CD14-positive monocyte (primary cell): ENCODE measurements at regions not wholly inside any gene's neighbourhood (a gene's known extent, or its start where the extent isn't known, plus 50 kb on each side); places are given as distances from the start of the nearest gene placed in this dataset.

Source experiments
- DNase-seq, 3 donors: peaks; one replicate each; pipeline ENCODE4 v3.0.0-alpha.2; 2011 to 2022
- H2AFZ ChIP-seq: 2 replicates; pipeline ENCODE4 v1.6.0; 2012; ENCODE audit warnings: mild to moderate bottlenecking, low read depth, low read length, inconsistent platforms; ENCODE audit not compliant: insufficient read depth, poor library complexity, severe bottlenecking
- H3K27ac ChIP-seq, 2 donors: 1 replicate in 1 of 2; 2 replicates in 1 of 2; pipeline ENCODE4 v1.5.1; 2012 to 2013; ENCODE audit warnings: low read length in 2 of 2, control low read depth in 1 of 2, inconsistent platforms in 1 of 2, low read depth in 1 of 2, mild to moderate bottlenecking in 1 of 2
- H3K27me3 ChIP-seq, 2 donors: one replicate each; pipeline versions ENCODE4 v1.6.0 to v1.6.1; 2011 to 2013; ENCODE audit warnings: low read length in 2 of 2; ENCODE audit not compliant: control insufficient read depth in 2 of 2, insufficient read depth in 2 of 2
- H3K36me3 ChIP-seq, 2 donors: replicated peaks in 1 of 2; 1 replicate in 1 of 2; 2 replicates in 1 of 2; pipeline versions ENCODE4 v1.5.1 to v1.6.1; 2012 to 2013; ENCODE audit warnings: low read length in 2 of 2, control low read depth in 1 of 2, inconsistent platforms in 1 of 2, mild to moderate bottlenecking in 1 of 2; ENCODE audit not compliant: insufficient read depth in 2 of 2, control insufficient read depth in 1 of 2
- H3K4me1 ChIP-seq, 2 donors: 1 replicate in 1 of 2; 2 replicates in 1 of 2; pipeline versions ENCODE4 v1.5.1 to v1.6.1; 2012 to 2013; ENCODE audit warnings: low read length in 2 of 2, control low read depth in 1 of 2, inconsistent platforms in 1 of 2, mild to moderate bottlenecking in 1 of 2, moderate library complexity in 1 of 2; ENCODE audit not compliant: insufficient read depth in 2 of 2, control insufficient read depth in 1 of 2
- H3K4me2 ChIP-seq: replicated peaks from 2 replicates; pipeline ENCODE3; 2012; ENCODE audit warnings: low read length, moderate library complexity, mild to moderate bottlenecking; ENCODE audit not compliant: poor library complexity, severe bottlenecking; ENCODE audit errors: extremely low read depth
- H3K4me3 ChIP-seq, 3 experiments: fragments of 200-600 bp in 1 of 3; sonication (generic) in 1 of 3; replicated peaks in 1 of 3; 1 replicate in 2 of 3; 2 replicates in 1 of 3; pipeline ENCODE4 v1.5.1; 2011 to 2013; ENCODE audit warnings: low read length in 3 of 3, mild to moderate bottlenecking in 3 of 3, control low read depth in 2 of 3, low read depth in 2 of 3, inconsistent platforms in 1 of 3, moderate library complexity in 1 of 3
- H3K79me2 ChIP-seq: 2 replicates; pipeline ENCODE4 v1.6.0; 2012; ENCODE audit warnings: mild to moderate bottlenecking, control low read depth, inconsistent platforms, low read length, moderate library complexity; ENCODE audit not compliant: insufficient read depth
- H3K9ac ChIP-seq: 2 replicates; pipeline ENCODE4 v1.6.0; 2017; ENCODE audit warnings: low read length, mild to moderate bottlenecking; ENCODE audit not compliant: insufficient read depth, poor library complexity, severe bottlenecking
- H3K9me3 ChIP-seq, 2 donors: replicated peaks in 1 of 2; 1 replicate in 1 of 2; 2 replicates in 1 of 2; pipeline versions ENCODE4 v1.5.1 to v1.6.1; 2012 to 2013; ENCODE audit warnings: low read length in 2 of 2, control low read depth in 1 of 2; ENCODE audit not compliant: control insufficient read depth in 1 of 2, insufficient read depth in 1 of 2
- H4K20me1 ChIP-seq: 2 replicates; pipeline ENCODE4 v1.6.0; 2012; ENCODE audit warnings: mild to moderate bottlenecking, low read length, control low read depth, moderate library complexity; ENCODE audit not compliant: insufficient read depth
- H3K27ac Mint-ChIP-seq, 7 donors: one replicate each; pipeline ENCODE4 v1.8.0; 2020; ENCODE audit warnings: mild to moderate bottlenecking in 7 of 7, mixed read lengths in 7 of 7, moderate library complexity in 6 of 7, inconsistent platforms in 2 of 7
- H3K27me3 Mint-ChIP-seq, 3 donors: one replicate each; pipeline ENCODE4 v1.8.0; 2021 to 2022; ENCODE audit warnings: low read depth in 3 of 3, mild to moderate bottlenecking in 3 of 3, mixed read lengths in 3 of 3, moderate library complexity in 3 of 3, inconsistent platforms in 1 of 3
- H3K36me3 Mint-ChIP-seq, 2 donors: one replicate each; pipeline ENCODE4 v1.8.0; 2020; ENCODE audit warnings: mixed read lengths in 2 of 2, inconsistent platforms in 1 of 2, mild to moderate bottlenecking in 1 of 2
- H3K4me1 Mint-ChIP-seq: one replicate; pipeline ENCODE4 v1.8.0; 2020; ENCODE audit warnings: mild to moderate bottlenecking, mixed read lengths
- H3K4me3 Mint-ChIP-seq, 2 donors: one replicate each; pipeline ENCODE4 v1.8.0; 2020; ENCODE audit warnings: mild to moderate bottlenecking in 2 of 2, mixed read lengths in 2 of 2, moderate library complexity in 1 of 2
- H3K9me3 Mint-ChIP-seq, 7 donors: one replicate each; pipeline ENCODE4 v1.8.0; 2020 to 2022; ENCODE audit warnings: mixed read lengths in 7 of 7, mild to moderate bottlenecking in 6 of 7, moderate library complexity in 6 of 7, inconsistent platforms in 2 of 7
- WGBS: methylation state at CpG from one replicate; pipeline ENCODE4 v1.1.5; 2013; ENCODE audit warnings: missing lambda C conversion rate; ENCODE audit not compliant: insufficient coverage; 5-methylcytosine and 5-hydroxymethylcytosine counted together
- intact Hi-C, 2 donors: fragments of 100-400 bp; cut with micrococcal nuclease; formaldehyde crosslinking; loops; one replicate each; pipeline versions ENCODE4 v1.15.0 to v1.15.1; 2023
- TF ChIP-seq, protein P1 (sequence below): fragments of 200-600 bp; IDR thresholded peaks from one replicate; pipeline ENCODE4 v1.8.0; 2022; ENCODE audit warnings: antibody characterized with exemption, mild to moderate bottlenecking

DNA sequence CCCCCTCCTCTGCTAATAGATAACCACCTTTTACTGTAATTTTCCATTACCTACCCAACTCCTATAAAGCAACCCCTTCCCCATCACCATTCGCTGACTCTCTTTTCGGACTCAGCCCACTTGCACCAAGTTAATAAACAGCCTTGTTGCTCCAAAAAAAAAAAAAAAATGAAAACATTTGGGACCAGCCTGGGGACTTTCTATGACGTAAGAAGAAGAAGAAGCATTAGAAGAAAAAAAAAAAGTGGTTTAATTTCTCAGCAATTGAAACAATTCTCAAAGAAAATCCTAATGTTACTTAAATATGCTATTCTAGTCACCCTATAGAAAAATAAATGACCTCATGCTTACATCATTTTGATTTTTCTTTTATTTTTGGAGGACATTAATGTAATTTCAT is 301.5 kb upstream of the ANO3 start:
- DNase-seq: no peak
- no peaks in the 10 kb centered on the region for H3K36me3 ChIP-seq
- H3K27me3 ChIP-seq: no peaks in the 10 kb centered on the region
- no peak overlapping the region for H3K27ac ChIP-seq
- Mint-ChIP-seq H3K4me3 (no peak overlapping the region), H3K4me1 (no peaks in the 10 kb centered on the region), H3K36me3 (no peaks in the 10 kb centered on the region), H3K27ac (no peak overlapping the region), H3K9me3 (peaks cover 0 to 4% (median 0%) of the 10 kb centered on the region in 7 donors), H3K27me3 (peaks cover 0 to 2% (median 0%) of the 10 kb centered on the region in 3 donors)
- intact Hi-C loops: no loop called here
- no peaks in the 10 kb centered on the region for H4K20me1 ChIP-seq
- H3K4me2 ChIP-seq: no peak overlapping the region
- no peaks in the 10 kb centered on the region for H3K79me2 ChIP-seq
- H2AFZ ChIP-seq: no peak overlapping the region
- no peak overlapping the region for H3K9ac ChIP-seq
- no CpG with 5 or more reads among the region's 3 CpGs for WGBS
- TF ChIP-seq, protein P1, sequence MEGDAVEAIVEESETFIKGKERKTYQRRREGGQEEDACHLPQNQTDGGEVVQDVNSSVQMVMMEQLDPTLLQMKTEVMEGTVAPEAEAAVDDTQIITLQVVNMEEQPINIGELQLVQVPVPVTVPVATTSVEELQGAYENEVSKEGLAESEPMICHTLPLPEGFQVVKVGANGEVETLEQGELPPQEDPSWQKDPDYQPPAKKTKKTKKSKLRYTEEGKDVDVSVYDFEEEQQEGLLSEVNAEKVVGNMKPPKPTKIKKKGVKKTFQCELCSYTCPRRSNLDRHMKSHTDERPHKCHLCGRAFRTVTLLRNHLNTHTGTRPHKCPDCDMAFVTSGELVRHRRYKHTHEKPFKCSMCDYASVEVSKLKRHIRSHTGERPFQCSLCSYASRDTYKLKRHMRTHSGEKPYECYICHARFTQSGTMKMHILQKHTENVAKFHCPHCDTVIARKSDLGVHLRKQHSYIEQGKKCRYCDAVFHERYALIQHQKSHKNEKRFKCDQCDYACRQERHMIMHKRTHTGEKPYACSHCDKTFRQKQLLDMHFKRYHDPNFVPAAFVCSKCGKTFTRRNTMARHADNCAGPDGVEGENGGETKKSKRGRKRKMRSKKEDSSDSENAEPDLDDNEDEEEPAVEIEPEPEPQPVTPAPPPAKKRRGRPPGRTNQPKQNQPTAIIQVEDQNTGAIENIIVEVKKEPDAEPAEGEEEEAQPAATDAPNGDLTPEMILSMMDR: no peak
- no peaks in the 10 kb centered on the region for H3K9me3 ChIP-seq
- H3K4me1 ChIP-seq: no peaks in the 10 kb centered on the region
- no peak overlapping the region for H3K4me3 ChIP-seq

DNA sequence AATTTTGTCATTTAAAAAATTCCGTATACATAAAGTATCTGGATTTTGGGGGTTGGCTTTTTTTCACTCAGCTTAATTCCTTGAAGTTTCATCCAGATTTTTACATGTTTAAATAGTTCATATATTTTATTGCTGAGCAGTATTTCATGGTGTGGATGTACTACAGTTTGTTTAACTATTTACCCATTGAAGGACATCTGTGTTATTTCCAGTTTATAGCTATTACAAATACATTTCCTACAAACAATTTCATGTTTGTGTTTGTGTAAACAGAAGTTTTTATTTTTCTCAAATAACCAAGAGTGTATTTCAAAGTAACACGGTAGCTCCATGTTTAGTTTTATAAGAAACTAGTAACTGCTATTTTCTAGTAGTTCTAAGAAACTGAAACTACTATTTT is 299.7 kb upstream of the ANO3 start:
- no peaks in the 10 kb centered on the region for H4K20me1 ChIP-seq
- no peak overlapping the region for H3K4me3 ChIP-seq
- Mint-ChIP-seq H3K27me3 (peaks cover 0 to 2% (median 0%) of the 10 kb centered on the region in 3 donors), H3K4me1 (no peaks in the 10 kb centered on the region), H3K27ac (no peak overlapping the region), H3K36me3 (no peaks in the 10 kb centered on the region), H3K4me3 (no peak overlapping the region), H3K9me3 (peaks cover 0 to 4% (median 0%) of the 10 kb centered on the region in 7 donors)
- H3K36me3 ChIP-seq: no peaks in the 10 kb centered on the region
- H2AFZ ChIP-seq: no peak overlapping the region
- H3K9me3 ChIP-seq: no peaks in the 10 kb centered on the region
- no peak overlapping the region for H3K27ac ChIP-seq
- H3K27me3 ChIP-seq: no peaks in the 10 kb centered on the region
- TF ChIP-seq, protein P1: no peak
- DNase-seq: no peak
- H3K4me1 ChIP-seq: no peaks in the 10 kb centered on the region
- WGBS: no CpG with 5 or more reads among the region's 2 CpGs
- no peak overlapping the region for H3K9ac ChIP-seq
- H3K79me2 ChIP-seq: no peaks in the 10 kb centered on the region
- intact Hi-C loops: no loop called here
- H3K4me2 ChIP-seq: no peak overlapping the region
